Neural cell (in vitro differentiated cells): ENCODE measurements at regions not wholly inside any gene's neighbourhood (a gene's known extent, or its start where the extent isn't known, plus 50 kb on each side); places are given as distances from the start of the nearest gene placed in this dataset.

ENCODE experiments used
- H2AFZ ChIP-seq: fragments of 200-600, 300-800 bp; sonication (generic), shearing (Covaris generic); 2 replicates; pipeline ENCODE4 v1.6.0; 2014; ENCODE audit warnings: low read depth, mild to moderate bottlenecking, antibody characterized with exemption, low read length, moderate library complexity
- H3F3A ChIP-seq: fragments of 200-600 bp; shearing (Covaris generic); 2 replicates; pipeline ENCODE4 v1.6.1; 2016; ENCODE audit warnings: mild to moderate bottlenecking, moderate library complexity, mixed read lengths, antibody characterized with exemption, low read length; ENCODE audit not compliant: insufficient read depth, poor library complexity, severe bottlenecking
- H3K27ac ChIP-seq: fragments of 200-600, 300-800 bp; sonication (generic), shearing (Covaris generic); 2 replicates; pipeline ENCODE4 v1.5.1; 2014; ENCODE audit warnings: mild to moderate bottlenecking, low read length, moderate library complexity
- H3K27me3 ChIP-seq: fragments of 300-800, 200-600 bp; sonication (generic), shearing (Covaris generic); 2 replicates; pipeline ENCODE4 v1.6.0; 2014; ENCODE audit warnings: mild to moderate bottlenecking, low read depth, low read length, moderate library complexity; ENCODE audit not compliant: insufficient read depth
- H3K36me3 ChIP-seq: fragments of 300-800, 200-600 bp; sonication (generic), shearing (Covaris generic); 2 replicates; pipeline ENCODE4 v1.5.1; 2014; ENCODE audit warnings: mild to moderate bottlenecking, antibody characterized with exemption, low read length, moderate library complexity; ENCODE audit not compliant: insufficient read depth
- H3K4me2 ChIP-seq: fragments of 300-800, 200-600 bp; sonication (generic), shearing (Covaris generic); 2 replicates; pipeline ENCODE4 v1.6.0; 2014; ENCODE audit warnings: mild to moderate bottlenecking, low read length
- H3K4me3 ChIP-seq: fragments of 300-800, 200-600 bp; sonication (generic), shearing (Covaris generic); 2 replicates; pipeline ENCODE4 v1.5.1; 2014; ENCODE audit warnings: mild to moderate bottlenecking, low read length, moderate library complexity
- H3K79me2 ChIP-seq: fragments of 200-600 bp; shearing (Covaris generic); replicated peaks from 2 replicates; pipeline ENCODE4 v1.6.0; 2014; ENCODE audit warnings: mild to moderate bottlenecking, low read length, moderate library complexity; ENCODE audit not compliant: insufficient read depth
- H3K9ac ChIP-seq: fragments of 300-800, 200-600 bp; sonication (generic), shearing (Covaris generic); 2 replicates; pipeline ENCODE4 v1.6.1; 2016; ENCODE audit warnings: mild to moderate bottlenecking, low read length, mixed read lengths
- H3K9me2 ChIP-seq: fragments of 200-600 bp; shearing (Covaris generic); 2 replicates; pipeline ENCODE4 v1.6.1; 2016; ENCODE audit warnings: mild to moderate bottlenecking, low read length, mixed read lengths; ENCODE audit not compliant: insufficient read depth
- H3K9me3 ChIP-seq: fragments of 200-600, 300-800 bp; sonication (generic), shearing (Covaris generic); 2 replicates; pipeline ENCODE4 v1.6.1; 2016; ENCODE audit warnings: mild to moderate bottlenecking, mixed run types, low read length, moderate library complexity, mixed read lengths
- H4K20me1 ChIP-seq: fragments of 200-600 bp; shearing (Covaris generic); 2 replicates; pipeline ENCODE4 v1.6.1; 2016; ENCODE audit warnings: mild to moderate bottlenecking, mixed run types; ENCODE audit not compliant: insufficient read depth
- EP300 ChIP-seq: fragments of 450-650 bp; conservative IDR thresholded peaks from 2 replicates; pipeline ENCODE4 v1.6.1; 2014; ENCODE audit warnings: antibody characterized with exemption, mild to moderate bottlenecking, moderate library complexity; ENCODE audit not compliant: poor library complexity, severe bottlenecking
- EZH2 ChIP-seq: fragments of 200-600, 300-800 bp; shearing (Covaris generic), sonication (generic); IDR thresholded peaks from 2 replicates; pipeline ENCODE4 v1.6.1; 2014; ENCODE audit warnings: antibody characterized with exemption, low read length, borderline replicate concordance, mild to moderate bottlenecking; ENCODE audit not compliant: insufficient read depth, poor library complexity, severe bottlenecking
- MXI1 ChIP-seq: fragments of 450-650 bp; conservative IDR thresholded peaks from 2 replicates; pipeline ENCODE4 v1.6.1; 2014; ENCODE audit warnings: antibody characterized with exemption, mild to moderate bottlenecking; ENCODE audit not compliant: poor library complexity, severe bottlenecking
- POLR2AphosphoS5 ChIP-seq: IDR thresholded peaks from 2 replicates; pipeline ENCODE4 v1.6.1; 2012
- RAD21 ChIP-seq: fragments of 450-650 bp; conservative IDR thresholded peaks from 2 replicates; pipeline ENCODE4 v1.6.1; 2014; ENCODE audit warnings: antibody characterized with exemption, mild to moderate bottlenecking, moderate library complexity
- REST ChIP-seq: IDR thresholded peaks from 2 replicates; pipeline ENCODE4 v1.6.1; 2012; ENCODE audit warnings: borderline replicate concordance
- SMC3 ChIP-seq: fragments of 450-650 bp; conservative IDR thresholded peaks from 2 replicates; pipeline ENCODE4 v1.6.1; 2014; ENCODE audit warnings: antibody characterized with exemption, mild to moderate bottlenecking, moderate library complexity; ENCODE audit not compliant: poor library complexity
- TAF1 ChIP-seq: IDR thresholded peaks from 2 replicates; pipeline ENCODE4 v1.6.1; 2012; ENCODE audit warnings: low read depth
- TF ChIP-seq, protein P1 (sequence below): fragments of 450-650 bp; IDR thresholded peaks from 2 replicates; pipeline ENCODE4 v1.5.1; 2014; ENCODE audit warnings: antibody characterized with exemption, mild to moderate bottlenecking, moderate library complexity; ENCODE audit not compliant: poor library complexity, severe bottlenecking

GRCh38 chr7:97479740-97480290 lies 252.1 kb upstream of the TAC1 start:
- no peaks in the 10 kb centered on the region for H3K79me2 ChIP-seq
- H3K9me3 ChIP-seq = no peaks in the 10 kb centered on the region
- no peak overlapping the region for H2AFZ ChIP-seq
- no peaks in the 10 kb centered on the region for H3K36me3 ChIP-seq
- H3K4me2 ChIP-seq = peak overlapping the region; percentile 17
- no peak overlapping the region for H3K4me3 ChIP-seq
- TF ChIP-seq REST (no peak), RAD21 (no peak), EZH2 (no peak), EP300 (no peak), MXI1 (no peak), TAF1 (no peak), SMC3 (no peak), POLR2AphosphoS5 (no peak)
- TF ChIP-seq, protein P1, sequence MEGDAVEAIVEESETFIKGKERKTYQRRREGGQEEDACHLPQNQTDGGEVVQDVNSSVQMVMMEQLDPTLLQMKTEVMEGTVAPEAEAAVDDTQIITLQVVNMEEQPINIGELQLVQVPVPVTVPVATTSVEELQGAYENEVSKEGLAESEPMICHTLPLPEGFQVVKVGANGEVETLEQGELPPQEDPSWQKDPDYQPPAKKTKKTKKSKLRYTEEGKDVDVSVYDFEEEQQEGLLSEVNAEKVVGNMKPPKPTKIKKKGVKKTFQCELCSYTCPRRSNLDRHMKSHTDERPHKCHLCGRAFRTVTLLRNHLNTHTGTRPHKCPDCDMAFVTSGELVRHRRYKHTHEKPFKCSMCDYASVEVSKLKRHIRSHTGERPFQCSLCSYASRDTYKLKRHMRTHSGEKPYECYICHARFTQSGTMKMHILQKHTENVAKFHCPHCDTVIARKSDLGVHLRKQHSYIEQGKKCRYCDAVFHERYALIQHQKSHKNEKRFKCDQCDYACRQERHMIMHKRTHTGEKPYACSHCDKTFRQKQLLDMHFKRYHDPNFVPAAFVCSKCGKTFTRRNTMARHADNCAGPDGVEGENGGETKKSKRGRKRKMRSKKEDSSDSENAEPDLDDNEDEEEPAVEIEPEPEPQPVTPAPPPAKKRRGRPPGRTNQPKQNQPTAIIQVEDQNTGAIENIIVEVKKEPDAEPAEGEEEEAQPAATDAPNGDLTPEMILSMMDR = no peak
- H3K9me2 ChIP-seq = no peaks in the 10 kb centered on the region
- H3F3A ChIP-seq = no peaks in the 10 kb centered on the region
- H3K27ac ChIP-seq = peak overlapping the region; percentile 21
- H3K9ac ChIP-seq = no peak overlapping the region
- H3K27me3 ChIP-seq = no peaks in the 10 kb centered on the region
- H4K20me1 ChIP-seq = no peaks in the 10 kb centered on the region

GRCh38 chr7:97480772-97481390 lies 251.0 kb upstream of the TAC1 start:
- Histone ChIP-seq H2AFZ (no peak overlapping the region), H3K9me2 (no peaks in the 10 kb centered on the region), H3K9me3 (no peaks in the 10 kb centered on the region), H3K4me2 (no peak overlapping the region), H4K20me1 (no peaks in the 10 kb centered on the region), H3K27ac (peak overlapping the region; percentile 21), H3K36me3 (no peaks in the 10 kb centered on the region), H3K79me2 (no peaks in the 10 kb centered on the region), H3K9ac (no peak overlapping the region), H3K27me3 (no peaks in the 10 kb centered on the region), H3K4me3 (no peak overlapping the region), H3F3A (no peaks in the 10 kb centered on the region)
- no peak for TF ChIP-seq SMC3
- TF ChIP-seq EP300 = peak; percentile 53
- TF ChIP-seq RAD21 = peak; percentile 19
- no peak for TF ChIP-seq EZH2
- TF ChIP-seq REST = peak; percentile 8
- no peak for TF ChIP-seq TAF1
- peak; percentile 65 for TF ChIP-seq POLR2AphosphoS5
- TF ChIP-seq, protein P1 = peak; percentile 11
- no peak for TF ChIP-seq MXI1
